Body of pancreas (tissue), 4 donors: ENCODE measurements at regions not wholly inside any gene's neighbourhood (a gene's known extent, or its start where the extent isn't known, plus 50 kb on each side); places are given as distances from the start of the nearest gene placed in this dataset.

Experiments used
- POLR2A ChIP-seq, 3 donors: fragments of 450-650 bp; IDR thresholded peaks; one replicate each; pipeline ENCODE4 v1.6.1; 2016; ENCODE audit warnings: antibody characterized with exemption in 3 of 3, mild to moderate bottlenecking in 2 of 3
- TF ChIP-seq, protein P1 (sequence below), 7 experiments: fragments of 450-650 bp in 4 of 7; fragments of 200-600 bp in 3 of 7; sonication (generic) in 3 of 7; IDR thresholded peaks; one replicate each; pipeline ENCODE4 v1.5.1; 2016 to 2019; ENCODE audit warnings: antibody characterized with exemption in 7 of 7

GRCh38 chr14:51544471-51544870 lies 107.2 kb upstream of the FRMD6 start:
- no peak for TF ChIP-seq POLR2A (IDR thresholded peaks at IDR 0.05)
- TF ChIP-seq, protein P1, sequence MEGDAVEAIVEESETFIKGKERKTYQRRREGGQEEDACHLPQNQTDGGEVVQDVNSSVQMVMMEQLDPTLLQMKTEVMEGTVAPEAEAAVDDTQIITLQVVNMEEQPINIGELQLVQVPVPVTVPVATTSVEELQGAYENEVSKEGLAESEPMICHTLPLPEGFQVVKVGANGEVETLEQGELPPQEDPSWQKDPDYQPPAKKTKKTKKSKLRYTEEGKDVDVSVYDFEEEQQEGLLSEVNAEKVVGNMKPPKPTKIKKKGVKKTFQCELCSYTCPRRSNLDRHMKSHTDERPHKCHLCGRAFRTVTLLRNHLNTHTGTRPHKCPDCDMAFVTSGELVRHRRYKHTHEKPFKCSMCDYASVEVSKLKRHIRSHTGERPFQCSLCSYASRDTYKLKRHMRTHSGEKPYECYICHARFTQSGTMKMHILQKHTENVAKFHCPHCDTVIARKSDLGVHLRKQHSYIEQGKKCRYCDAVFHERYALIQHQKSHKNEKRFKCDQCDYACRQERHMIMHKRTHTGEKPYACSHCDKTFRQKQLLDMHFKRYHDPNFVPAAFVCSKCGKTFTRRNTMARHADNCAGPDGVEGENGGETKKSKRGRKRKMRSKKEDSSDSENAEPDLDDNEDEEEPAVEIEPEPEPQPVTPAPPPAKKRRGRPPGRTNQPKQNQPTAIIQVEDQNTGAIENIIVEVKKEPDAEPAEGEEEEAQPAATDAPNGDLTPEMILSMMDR (IDR thresholded peaks at IDR 0.05) = no peak
